ENCODE measurements at regions not wholly inside any gene's neighbourhood (a gene's known extent, or its start where the extent isn't known, plus 50 kb on each side); places are given as distances from the start of the nearest gene placed in this dataset.
A peak's percentile ranks its signal among the peaks of the same experiment; 100 is the strongest.

GRCh38 chr16:26645614-26646013, 421.1 kb upstream of the C16orf82 start:
- 13 to 15% methylated on average over 9 of the region's 9 CpGs for WGBS, 2 experiments (ENCODE audit: low coverage in 1 of 2, low lambda C conversion rate in 2 of 2, missing lambda C conversion rate in 2 of 2)

GRCh38 chr16:26647870-26648269, 418.9 kb upstream of the C16orf82 start:
- no peaks in the 10 kb centered on the region for H4K20me1 ChIP-seq (ENCODE audit: insufficient read depth)
- DNase-seq, result no peak
- H3K4me2 ChIP-seq (ENCODE audit: unreplicated experiment), result no peak overlapping the region
- no peaks in the 10 kb centered on the region for H3K9me2 ChIP-seq (ENCODE audit: insufficient read depth)
- no peak overlapping the region for H3K4me3 ChIP-seq
- no peaks in the 10 kb centered on the region for H3F3A ChIP-seq (ENCODE audit: insufficient read depth)
- no peak overlapping the region for H3K27ac ChIP-seq
- H3K27me3 ChIP-seq (replicated peaks; ENCODE audit: insufficient read depth), result no peaks in the 10 kb centered on the region
- no peak overlapping the region for H2AFZ ChIP-seq
- 51 to 52% methylated on average over 4 of the region's 4 CpGs for WGBS, 2 experiments (ENCODE audit: low coverage in 1 of 2, low lambda C conversion rate in 2 of 2, missing lambda C conversion rate in 2 of 2)
- H3K9ac ChIP-seq, result no peak overlapping the region
- no peak for TF ChIP-seq EZH2 (IDR thresholded peaks at IDR 0.05; ENCODE audit: insufficient read depth, poor library complexity, severe bottlenecking)
- no peak for TF ChIP-seq EZH2phosphoT487 (IDR thresholded peaks at IDR 0.05; ENCODE audit: insufficient read depth, low read depth)
- in situ Hi-C loops (cut with MboI), result no loop called here
- H3K36me3 ChIP-seq (ENCODE audit: low read depth), result no peaks in the 10 kb centered on the region
- H3K9me3 ChIP-seq (ENCODE audit: low read depth), result no peaks in the 10 kb centered on the region
- H3K4me1 ChIP-seq (ENCODE audit: insufficient read depth), result no peaks in the 10 kb centered on the region
- H3K79me2 ChIP-seq (ENCODE audit: insufficient read depth), result no peaks in the 10 kb centered on the region

More at GRCh38 chr16:26645614-26646013, 421.1 kb upstream of the C16orf82 start:
- H3K79me2 ChIP-seq (ENCODE audit: insufficient read depth), result no peaks in the 10 kb centered on the region
- no peak overlapping the region for H3K9ac ChIP-seq
- no peaks in the 10 kb centered on the region for H3F3A ChIP-seq (ENCODE audit: insufficient read depth)
- H3K9me3 ChIP-seq (ENCODE audit: low read depth), result no peaks in the 10 kb centered on the region
- H3K4me3 ChIP-seq, result no peak overlapping the region
- H4K20me1 ChIP-seq (ENCODE audit: insufficient read depth), result no peaks in the 10 kb centered on the region
- no peaks in the 10 kb centered on the region for H3K4me1 ChIP-seq (ENCODE audit: insufficient read depth)
- no peaks in the 10 kb centered on the region for H3K27me3 ChIP-seq (replicated peaks; ENCODE audit: insufficient read depth)
- no peak overlapping the region for H3K27ac ChIP-seq
- H2AFZ ChIP-seq, result no peak overlapping the region
- DNase-seq, result peak; percentile 10
- no peaks in the 10 kb centered on the region for H3K36me3 ChIP-seq (ENCODE audit: low read depth)
- no peak for TF ChIP-seq EZH2phosphoT487 (IDR thresholded peaks at IDR 0.05; ENCODE audit: insufficient read depth, low read depth)
- TF ChIP-seq EZH2 (IDR thresholded peaks at IDR 0.05; ENCODE audit: insufficient read depth, poor library complexity, severe bottlenecking), result no peak
- H3K4me2 ChIP-seq (ENCODE audit: unreplicated experiment), result no peak overlapping the region
- in situ Hi-C loops (cut with MboI), result no loop called here
- H3K9me2 ChIP-seq (ENCODE audit: insufficient read depth), result no peaks in the 10 kb centered on the region

GRCh38 chr16:26648851-26649250, 417.9 kb upstream of the C16orf82 start:
- H4K20me1 ChIP-seq (ENCODE audit: insufficient read depth), result no peaks in the 10 kb centered on the region
- no peak overlapping the region for H3K4me3 ChIP-seq
- in situ Hi-C loops (cut with MboI), result no loop called here
- no peaks in the 10 kb centered on the region for H3K27me3 ChIP-seq (replicated peaks; ENCODE audit: insufficient read depth)
- H3K27ac ChIP-seq, result no peak overlapping the region
- DNase-seq, result no peak
- 14 to 24% methylated on average over 2 of the region's 2 CpGs for WGBS, 2 experiments (ENCODE audit: low coverage in 1 of 2, low lambda C conversion rate in 2 of 2, missing lambda C conversion rate in 2 of 2)
- H3K4me1 ChIP-seq (ENCODE audit: insufficient read depth), result no peaks in the 10 kb centered on the region
- H3K79me2 ChIP-seq (ENCODE audit: insufficient read depth), result no peaks in the 10 kb centered on the region
- H3K36me3 ChIP-seq (ENCODE audit: low read depth), result no peaks in the 10 kb centered on the region
- H3K4me2 ChIP-seq (ENCODE audit: unreplicated experiment), result no peak overlapping the region
- no peaks in the 10 kb centered on the region for H3K9me3 ChIP-seq (ENCODE audit: low read depth)
- TF ChIP-seq EZH2 (IDR thresholded peaks at IDR 0.05; ENCODE audit: insufficient read depth, poor library complexity, severe bottlenecking), result no peak
- TF ChIP-seq EZH2phosphoT487 (IDR thresholded peaks at IDR 0.05; ENCODE audit: insufficient read depth, low read depth), result no peak
- no peaks in the 10 kb centered on the region for H3K9me2 ChIP-seq (ENCODE audit: insufficient read depth)
- H3F3A ChIP-seq (ENCODE audit: insufficient read depth), result no peaks in the 10 kb centered on the region
- H3K9ac ChIP-seq, result no peak overlapping the region
- H2AFZ ChIP-seq, result no peak overlapping the region

- WGBS, 2 experiments (ENCODE audit: low coverage in 1 of 2, low lambda C conversion rate in 2 of 2, missing lambda C conversion rate in 2 of 2), result 52% methylated on average over 5 of the region's 5 CpGs
- Histone ChIP-seq H3K9me2 (ENCODE audit: insufficient read depth) (no peaks in the 10 kb centered on the region), H3F3A (ENCODE audit: insufficient read depth) (no peaks in the 10 kb centered on the region), H3K27ac (no peak overlapping the region), H3K9ac (no peak overlapping the region), H3K79me2 (ENCODE audit: insufficient read depth) (no peaks in the 10 kb centered on the region), H4K20me1 (ENCODE audit: insufficient read depth) (no peaks in the 10 kb centered on the region), H3K36me3 (ENCODE audit: low read depth) (no peaks in the 10 kb centered on the region), H3K4me3 (no peak overlapping the region), H3K4me1 (ENCODE audit: insufficient read depth) (no peaks in the 10 kb centered on the region), H3K27me3 (replicated peaks; ENCODE audit: insufficient read depth) (no peaks in the 10 kb centered on the region), H2AFZ (no peak overlapping the region), H3K9me3 (ENCODE audit: low read depth) (no peaks in the 10 kb centered on the region), H3K4me2 (ENCODE audit: unreplicated experiment) (no peak overlapping the region)
- no peak for TF ChIP-seq EZH2phosphoT487 (IDR thresholded peaks at IDR 0.05; ENCODE audit: insufficient read depth, low read depth)
- TF ChIP-seq EZH2 (IDR thresholded peaks at IDR 0.05; ENCODE audit: insufficient read depth, poor library complexity, severe bottlenecking), result no peak
- DNase-seq, result no peak
- in situ Hi-C loops (cut with MboI), result no loop called here
Measured at GRCh38 chr16:26649381-26650045, 417.2 kb upstream of the C16orf82 start.
